H1 (cell line): ENCODE measurements at regions not wholly inside any gene's neighbourhood (a gene's known extent, or its start where the extent isn't known, plus 50 kb on each side); places are given as distances from the start of the nearest gene placed in this dataset.
"Not testable (repeated sequence)": the region's sequence is repeated elsewhere in the genome, so short reads cannot be mapped to it uniquely, and the experiment has no call there.

Experiments
- CHD2 ChIP-seq: IDR thresholded peaks from 2 replicates; pipeline ENCODE4 v1.6.1; 2012; ENCODE audit warnings: low read length, improper control_type of control experiment
- EZH2 ChIP-seq: fragments of 200-600 bp; sonication (generic); IDR thresholded peaks from 2 replicates; pipeline ENCODE4 v1.7.1; 2012; ENCODE audit warnings: low read depth, mild to moderate bottlenecking, moderate library complexity, low read length, inconsistent platforms; ENCODE audit not compliant: severe bottlenecking
- JUND ChIP-seq: IDR thresholded peaks from 2 replicates; pipeline ENCODE4 v1.6.1; 2011; ENCODE audit warnings: mild to moderate bottlenecking, improper control_type of control experiment, low read length
- POLR2A ChIP-seq, 2 experiments: IDR thresholded peaks; 1 replicate in 1 of 2; 2 replicates in 1 of 2; pipeline ENCODE4 v1.6.1; 2011; ENCODE audit warnings: low read depth in 2 of 2, low read length in 2 of 2, mild to moderate bottlenecking in 2 of 2; ENCODE audit errors: control extremely low read depth in 1 of 2
- POLR2AphosphoS5 ChIP-seq: IDR thresholded peaks from 2 replicates; pipeline ENCODE4 v1.6.1; 2011; ENCODE audit warnings: low read depth, low read length
- SP1 ChIP-seq: IDR thresholded peaks from 2 replicates; pipeline ENCODE4 v1.6.1; 2011; ENCODE audit warnings: low read depth, low read length
- TBP ChIP-seq: IDR thresholded peaks from 2 replicates; pipeline ENCODE4 v1.6.1; 2011; ENCODE audit warnings: low read depth, low read length, improper control_type of control experiment

DNA sequence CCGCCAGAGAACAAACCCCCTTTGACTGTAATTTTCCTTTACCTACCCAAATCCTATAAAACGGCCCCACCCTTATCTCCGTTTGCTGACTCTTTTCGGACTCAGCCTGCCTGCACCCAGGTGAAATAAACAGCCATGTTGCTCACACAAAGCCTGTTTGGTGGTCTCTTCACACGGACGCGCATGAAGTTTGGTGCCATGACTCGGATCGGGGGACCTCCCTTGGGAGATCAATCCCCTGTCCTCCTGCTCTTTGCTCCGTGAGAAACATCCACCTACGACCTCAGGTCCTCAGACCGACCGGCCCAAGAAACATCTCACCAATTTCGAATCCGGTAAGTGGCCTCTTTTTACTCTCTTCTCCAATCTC is 52.1 kb upstream of the FAM124A start:
- TF ChIP-seq JUND, CHD2, EZH2, SP1: not testable (repeated sequence)
- peak; percentile 71 for TF ChIP-seq POLR2AphosphoS5
- peak in 1 of 2 experiments; percentile 67; a peak in 1 of 3 replicates for TF ChIP-seq POLR2A (IDR thresholded peaks at IDR 0.05; ENCODE audit: control extremely low read depth in 1 of 2, low read depth in 2 of 2, low read length in 2 of 2)
- peak; percentile 48; the same call in 1 of the 2 replicates for TF ChIP-seq TBP
